GM23338 (cell line): ENCODE measurements at regions not wholly inside any gene's neighbourhood (a gene's known extent, or its start where the extent isn't known, plus 50 kb on each side); places are given as distances from the start of the nearest gene placed in this dataset.

Source experiments
- ATAC-seq: fragments of 200-7000 bp; cut with Tn5 transposase; 3 replicates; pipeline ENCODE4 v1.9.1; 2020
- DNase-seq: peaks from one replicate; pipeline ENCODE4 v3.0.0-alpha.2; 2015; ENCODE audit warnings: low spot score
- H2AFZ ChIP-seq: fragments of 200-600 bp; sonication (generic); 2 replicates; pipeline ENCODE4 v1.8.0; 2016; ENCODE audit warnings: antibody characterized with exemption, mild to moderate bottlenecking, moderate library complexity
- H3F3A ChIP-seq: fragments of 200-600 bp; sonication (generic); replicated peaks from 2 replicates; pipeline ENCODE4 v1.8.0; 2017; ENCODE audit warnings: antibody characterized with exemption, mixed run types, low read depth
- H3K27ac ChIP-seq: fragments of 200-600 bp; sonication (generic); 2 replicates; pipeline ENCODE4 v1.6.1; 2016; ENCODE audit warnings: low read depth
- H3K27me3 ChIP-seq: fragments of 200-600 bp; sonication (generic); 2 replicates; pipeline ENCODE4 v1.8.0; 2016; ENCODE audit warnings: mild to moderate bottlenecking, mixed run types, moderate library complexity; ENCODE audit not compliant: insufficient read depth
- H3K36me3 ChIP-seq: fragments of 200-600 bp; sonication (generic); 2 replicates; pipeline ENCODE4 v1.8.0; 2016; ENCODE audit warnings: mild to moderate bottlenecking; ENCODE audit not compliant: insufficient read depth
- H3K4me1 ChIP-seq: fragments of 200-600 bp; sonication (generic); 2 replicates; pipeline ENCODE4 v1.8.0; 2016; ENCODE audit warnings: mild to moderate bottlenecking, moderate library complexity; ENCODE audit not compliant: insufficient read depth
- H3K4me2 ChIP-seq: fragments of 200-600 bp; sonication (generic); 2 replicates; pipeline ENCODE4 v1.7.1; 2017; ENCODE audit warnings: mixed run types
- H3K4me3 ChIP-seq: fragments of 200-600 bp; sonication (generic); 2 replicates; pipeline ENCODE4 v1.6.1; 2016; ENCODE audit warnings: mixed run types
- H3K79me2 ChIP-seq: fragments of 200-600 bp; sonication (generic); replicated peaks from 2 replicates; pipeline ENCODE4 v1.8.0; 2017; ENCODE audit warnings: mild to moderate bottlenecking; ENCODE audit not compliant: insufficient read depth
- H3K9me2 ChIP-seq: fragments of 200-600 bp; sonication (generic); 2 replicates; pipeline ENCODE4 v1.8.0; 2017; ENCODE audit not compliant: insufficient read depth
- H4K20me1 ChIP-seq: fragments of 200-600 bp; sonication (generic); replicated peaks from 2 replicates; pipeline ENCODE4 v1.8.0; 2017; ENCODE audit warnings: mild to moderate bottlenecking; ENCODE audit not compliant: insufficient read depth
- H3K27ac Mint-ChIP-seq: 2 replicates; pipeline ENCODE4 v1.8.0; 2020; ENCODE audit warnings: inconsistent platforms, mild to moderate bottlenecking, moderate library complexity, mixed read lengths
- H3K27me3 Mint-ChIP-seq: 3 replicates; pipeline ENCODE4 v1.8.0; 2022; ENCODE audit warnings: low read depth, mild to moderate bottlenecking, moderate library complexity, mixed read lengths, inconsistent platforms; ENCODE audit not compliant: insufficient read depth, poor library complexity
- H3K36me3 Mint-ChIP-seq: 3 replicates; pipeline ENCODE4 v1.8.0; 2021; ENCODE audit warnings: low read depth, mild to moderate bottlenecking, inconsistent platforms, moderate library complexity, mixed read lengths
- H3K4me1 Mint-ChIP-seq: 3 replicates; pipeline ENCODE4 v1.8.0; 2020; ENCODE audit warnings: mild to moderate bottlenecking, inconsistent platforms, mixed read lengths
- H3K4me3 Mint-ChIP-seq: 3 replicates; pipeline ENCODE4 v1.8.0; 2021; ENCODE audit warnings: moderate library complexity, mild to moderate bottlenecking, inconsistent platforms, mixed read lengths
- H3K9me3 Mint-ChIP-seq: 3 replicates; pipeline ENCODE4 v1.8.0; 2020; ENCODE audit warnings: moderate library complexity, mild to moderate bottlenecking, inconsistent platforms, mixed read lengths
- CREB1 ChIP-seq: fragments of 250-450 bp; sonication (Bioruptor Pico); IDR thresholded peaks from 2 replicates; pipeline ENCODE4 v1.5.0; 2020; ENCODE audit warnings: low read depth, mild to moderate bottlenecking, moderate library complexity
- CTCF ChIP-seq, 2 experiments: fragments of 200-600 bp in 1 of 2; sonication (generic) in 1 of 2; conservative IDR thresholded peaks; 2 replicates each; pipeline versions ENCODE4 v1.5.1 to v1.6.1; 2016 to 2017; ENCODE audit warnings: antibody characterized with exemption in 2 of 2, low read depth in 2 of 2, mild to moderate bottlenecking in 2 of 2, moderate library complexity in 1 of 2
- ETS1 ChIP-seq: IDR thresholded peaks from 2 replicates; pipeline ENCODE4 v1.6.1; 2016; ENCODE audit warnings: antibody characterized with exemption
- EZH2 ChIP-seq: fragments of 200-600 bp; sonication (generic); IDR thresholded peaks from one replicate; pipeline ENCODE4 v1.8.0; 2017; ENCODE audit warnings: antibody characterized with exemption, mild to moderate bottlenecking, low read depth; ENCODE audit not compliant: unreplicated experiment
- EZH2phosphoT487 ChIP-seq: fragments of 200-600 bp; sonication (generic); IDR thresholded peaks from one replicate; pipeline ENCODE4 v1.8.1; 2018; ENCODE audit warnings: antibody characterized with exemption; ENCODE audit not compliant: unreplicated experiment
- JUNB ChIP-seq: IDR thresholded peaks from one replicate; pipeline ENCODE4 v1.6.1; 2016; ENCODE audit warnings: antibody characterized with exemption; ENCODE audit not compliant: unreplicated experiment
- NANOG ChIP-seq: IDR thresholded peaks from 2 replicates; pipeline ENCODE4 v1.6.1; 2016; ENCODE audit warnings: antibody characterized with exemption, borderline replicate concordance
- POLR2AphosphoS5 ChIP-seq: IDR thresholded peaks from 2 replicates; pipeline ENCODE4 v1.6.1; 2016; ENCODE audit warnings: antibody characterized with exemption, low read depth
- STAT1 ChIP-seq: IDR thresholded peaks from one replicate; pipeline ENCODE4 v1.6.1; 2016; ENCODE audit warnings: antibody characterized with exemption; ENCODE audit not compliant: unreplicated experiment
- ZNF114 ChIP-seq: fragments of 250-450 bp; sonication (Bioruptor Pico); IDR thresholded peaks from 2 replicates; pipeline ENCODE4 v1.5.0; 2020; ENCODE audit warnings: mild to moderate bottlenecking, moderate library complexity
- ZNF331 ChIP-seq: fragments of 250-450 bp; sonication (Bioruptor Pico); IDR thresholded peaks from 2 replicates; pipeline ENCODE4 v1.5.0; 2020; ENCODE audit warnings: low read depth, mild to moderate bottlenecking, moderate library complexity
- ZNF462 ChIP-seq: fragments of 250-450 bp; sonication (Bioruptor Pico); IDR thresholded peaks from 2 replicates; pipeline ENCODE4 v1.5.0; 2020; ENCODE audit warnings: mild to moderate bottlenecking, moderate library complexity
- TF ChIP-seq, protein P1 (sequence below): IDR thresholded peaks from one replicate; pipeline ENCODE4 v1.6.1; 2018; ENCODE audit warnings: antibody characterized with exemption; ENCODE audit not compliant: unreplicated experiment

DNA sequence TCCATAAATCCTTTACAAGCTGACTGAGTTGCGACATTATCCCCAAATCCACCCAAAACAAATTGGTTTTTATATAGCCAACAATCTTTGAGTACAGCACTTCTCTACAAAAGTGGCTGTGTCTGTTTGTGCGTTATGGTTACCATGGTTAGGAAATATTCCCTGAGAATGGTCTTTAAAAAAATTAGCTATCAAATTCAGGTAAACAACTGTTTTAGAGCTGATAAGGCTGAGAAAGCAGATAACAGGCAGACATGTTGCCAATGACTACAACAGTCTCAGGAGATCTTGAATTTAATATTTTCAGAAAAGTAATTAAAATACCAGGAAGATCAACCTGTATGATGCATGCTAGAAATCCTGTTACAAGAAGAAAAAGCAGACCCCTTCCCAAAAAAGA, 248.0 kb downstream of the RASSF9 start:
- peaks cover 13% of the 10 kb centered on the region for H3K4me1 Mint-ChIP-seq
- no peaks in the 10 kb centered on the region for H3K79me2 ChIP-seq
- H3K4me2 ChIP-seq, result no peak overlapping the region
- no peaks in the 10 kb centered on the region for H4K20me1 ChIP-seq
- no peak overlapping the region for H3K27ac ChIP-seq
- no peak for TF ChIP-seq ZNF331
- TF ChIP-seq ZNF462 (CRISPR knock-in tag), result no peak
- TF ChIP-seq EZH2, result no peak
- no peak for TF ChIP-seq POLR2AphosphoS5
- no peak for TF ChIP-seq NANOG
- TF ChIP-seq, protein P1, sequence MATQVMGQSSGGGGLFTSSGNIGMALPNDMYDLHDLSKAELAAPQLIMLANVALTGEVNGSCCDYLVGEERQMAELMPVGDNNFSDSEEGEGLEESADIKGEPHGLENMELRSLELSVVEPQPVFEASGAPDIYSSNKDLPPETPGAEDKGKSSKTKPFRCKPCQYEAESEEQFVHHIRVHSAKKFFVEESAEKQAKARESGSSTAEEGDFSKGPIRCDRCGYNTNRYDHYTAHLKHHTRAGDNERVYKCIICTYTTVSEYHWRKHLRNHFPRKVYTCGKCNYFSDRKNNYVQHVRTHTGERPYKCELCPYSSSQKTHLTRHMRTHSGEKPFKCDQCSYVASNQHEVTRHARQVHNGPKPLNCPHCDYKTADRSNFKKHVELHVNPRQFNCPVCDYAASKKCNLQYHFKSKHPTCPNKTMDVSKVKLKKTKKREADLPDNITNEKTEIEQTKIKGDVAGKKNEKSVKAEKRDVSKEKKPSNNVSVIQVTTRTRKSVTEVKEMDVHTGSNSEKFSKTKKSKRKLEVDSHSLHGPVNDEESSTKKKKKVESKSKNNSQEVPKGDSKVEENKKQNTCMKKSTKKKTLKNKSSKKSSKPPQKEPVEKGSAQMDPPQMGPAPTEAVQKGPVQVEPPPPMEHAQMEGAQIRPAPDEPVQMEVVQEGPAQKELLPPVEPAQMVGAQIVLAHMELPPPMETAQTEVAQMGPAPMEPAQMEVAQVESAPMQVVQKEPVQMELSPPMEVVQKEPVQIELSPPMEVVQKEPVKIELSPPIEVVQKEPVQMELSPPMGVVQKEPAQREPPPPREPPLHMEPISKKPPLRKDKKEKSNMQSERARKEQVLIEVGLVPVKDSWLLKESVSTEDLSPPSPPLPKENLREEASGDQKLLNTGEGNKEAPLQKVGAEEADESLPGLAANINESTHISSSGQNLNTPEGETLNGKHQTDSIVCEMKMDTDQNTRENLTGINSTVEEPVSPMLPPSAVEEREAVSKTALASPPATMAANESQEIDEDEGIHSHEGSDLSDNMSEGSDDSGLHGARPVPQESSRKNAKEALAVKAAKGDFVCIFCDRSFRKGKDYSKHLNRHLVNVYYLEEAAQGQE, result no peak
- TF ChIP-seq STAT1, result no peak
- TF ChIP-seq CTCF (conservative IDR thresholded peaks at IDR 0.05; ENCODE audit: low read depth in 2 of 2), result no peak
- TF ChIP-seq CREB1 (CRISPR knock-in tag), result no peak
- no peak for TF ChIP-seq JUNB
- TF ChIP-seq ZNF114 (CRISPR knock-in tag), result no peak
- no peak for TF ChIP-seq EZH2phosphoT487
- TF ChIP-seq ETS1, result no peak
- no peak for ATAC-seq
- H3K36me3 ChIP-seq, result no peaks in the 10 kb centered on the region
- no peaks in the 10 kb centered on the region for H3F3A ChIP-seq
- no peaks in the 10 kb centered on the region for H3K27me3 Mint-ChIP-seq
- peaks cover 2% of the 10 kb centered on the region; the same call in 1 of the 3 replicates for H3K9me3 Mint-ChIP-seq
- H3K4me3 ChIP-seq, result no peak overlapping the region
- no peak for DNase-seq
- H3K27ac Mint-ChIP-seq, result no peak overlapping the region
- peaks cover 17% of the 10 kb centered on the region; the same call in 1 of the 2 replicates for H3K4me1 ChIP-seq
- H2AFZ ChIP-seq, result no peak overlapping the region
- no peak overlapping the region for H3K4me3 Mint-ChIP-seq
- no peaks in the 10 kb centered on the region; the same call in 1 of the 3 replicates for H3K36me3 Mint-ChIP-seq
- no peaks in the 10 kb centered on the region for H3K27me3 ChIP-seq
- no peaks in the 10 kb centered on the region for H3K9me2 ChIP-seq
